ENCODE measurements at regions not wholly inside any gene's neighbourhood (a gene's known extent, or its start where the extent isn't known, plus 50 kb on each side); places are given as distances from the start of the nearest gene placed in this dataset.

DNA sequence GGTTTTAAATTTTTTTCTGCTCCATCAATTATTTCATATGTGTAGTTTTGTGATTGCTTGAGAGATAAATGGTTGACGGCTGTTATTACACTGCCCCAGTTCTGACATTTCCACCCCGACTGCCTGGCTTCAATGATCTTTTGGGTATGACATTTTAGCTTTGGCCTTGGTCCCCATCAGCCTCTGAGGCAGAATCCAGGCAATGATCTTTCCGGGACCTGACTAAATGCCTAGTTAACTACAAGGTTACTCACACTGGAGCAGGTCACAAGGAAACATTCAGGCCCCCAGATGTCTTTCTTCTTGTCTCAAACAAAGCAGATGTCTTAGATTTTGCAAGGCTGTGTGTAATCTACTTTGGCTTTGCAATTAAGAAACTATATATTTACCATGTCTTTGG is 61.1 kb upstream of the TMCO5A start:
- DNase-seq (ENCODE audit: low spot score): no peak

DNA sequence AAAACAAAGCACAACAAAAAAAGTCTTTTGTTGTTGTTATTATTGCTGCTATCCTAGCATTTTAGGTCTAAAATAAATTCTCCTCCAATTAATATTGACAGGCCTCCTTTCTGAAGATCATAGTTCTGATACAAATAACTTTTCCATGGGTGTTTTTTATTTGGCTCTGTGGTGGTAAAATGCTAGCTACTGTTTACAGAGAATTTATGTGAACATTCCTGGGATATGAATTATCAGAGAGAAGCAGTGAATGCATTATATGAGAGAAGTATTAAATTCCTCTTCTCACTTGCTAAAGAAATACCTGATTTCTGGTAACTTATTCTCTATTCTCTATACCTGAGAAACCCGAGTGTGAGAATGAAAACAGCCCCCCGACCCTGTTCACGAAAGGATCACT is 57.5 kb upstream of the TMCO5A start:
- no peak for DNase-seq (ENCODE audit: low spot score)

DNA sequence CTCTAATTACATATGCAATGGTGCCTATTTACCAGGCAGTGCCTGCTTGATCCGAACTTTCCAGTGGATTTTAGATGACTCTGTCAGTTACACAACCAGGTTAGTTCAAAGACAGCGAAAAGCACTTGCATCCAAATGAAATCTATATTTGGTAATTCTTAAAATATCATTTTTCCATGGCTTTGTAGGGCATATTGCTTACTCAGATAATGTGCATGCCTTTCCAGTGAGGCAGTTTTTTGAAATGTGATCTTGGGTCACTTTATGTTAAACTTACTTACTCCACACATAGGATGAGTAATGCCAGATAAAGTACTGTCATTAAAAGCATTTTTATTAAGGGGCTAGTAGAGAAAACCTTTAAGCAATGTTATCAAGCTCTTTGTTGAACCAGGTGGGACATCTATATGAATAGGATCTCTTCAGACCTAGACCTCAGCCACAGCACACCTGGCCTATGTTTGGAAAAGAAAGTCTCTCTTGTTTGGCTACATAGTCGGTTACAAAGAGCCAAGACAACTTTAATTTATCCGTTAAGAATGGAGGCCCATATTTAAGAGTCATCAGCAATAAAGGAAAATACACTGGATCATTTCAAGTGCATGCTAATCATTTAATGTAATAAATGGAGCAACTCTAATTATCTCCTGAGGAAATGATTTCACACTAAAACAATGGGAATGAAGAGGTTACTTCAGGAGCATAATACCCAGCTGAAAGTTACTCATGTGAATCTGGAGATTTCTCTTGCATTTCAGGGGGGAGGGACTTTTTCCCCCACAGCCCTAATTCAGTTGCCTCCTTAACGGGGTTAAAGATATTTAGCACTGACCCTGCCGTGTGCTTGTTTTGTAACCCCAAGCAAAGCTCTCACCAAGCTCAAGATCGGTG is 56.3 kb upstream of the TMCO5A start:
- no peak for DNase-seq (ENCODE audit: low spot score)

DNA sequence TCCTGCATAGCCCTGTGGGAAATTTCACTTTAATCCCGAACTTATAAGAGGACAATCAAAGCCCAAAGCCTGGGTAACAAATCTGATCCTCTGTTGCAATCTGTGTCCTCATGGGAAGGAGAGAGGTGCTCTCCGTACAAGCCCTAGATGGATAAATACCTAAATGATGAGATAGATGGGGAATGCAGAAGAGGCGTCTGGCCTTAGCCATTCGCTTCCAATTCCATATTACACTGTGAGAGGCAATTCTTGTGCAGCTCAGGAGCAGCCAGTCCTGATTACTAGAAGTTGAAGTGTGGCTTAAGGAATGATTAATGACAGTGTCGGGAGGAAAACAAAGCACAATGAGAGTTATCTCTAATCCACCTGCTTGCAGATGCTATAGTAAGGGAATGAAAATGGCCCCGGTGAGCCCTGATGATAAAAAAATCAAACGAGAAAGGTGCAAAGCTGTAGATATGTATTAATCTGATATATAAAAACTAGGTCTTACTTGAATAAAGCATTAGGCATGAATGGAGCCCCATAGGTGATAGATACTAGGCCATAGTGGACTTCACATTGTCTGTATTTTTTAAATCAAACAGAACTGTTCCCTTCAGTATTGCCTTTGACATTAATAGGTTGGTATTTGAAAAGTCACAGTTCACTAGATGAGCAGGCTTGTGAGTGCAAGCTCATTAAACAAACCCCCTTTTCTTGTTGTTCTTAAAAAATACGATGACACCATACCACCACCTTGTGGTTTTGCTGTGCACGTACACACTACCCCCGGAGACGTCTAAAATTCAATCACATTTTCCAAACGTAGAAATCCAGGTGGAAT is 54.2 kb upstream of the TMCO5A start:
- DNase-seq (ENCODE audit: low spot score): peak; percentile 21

DNA sequence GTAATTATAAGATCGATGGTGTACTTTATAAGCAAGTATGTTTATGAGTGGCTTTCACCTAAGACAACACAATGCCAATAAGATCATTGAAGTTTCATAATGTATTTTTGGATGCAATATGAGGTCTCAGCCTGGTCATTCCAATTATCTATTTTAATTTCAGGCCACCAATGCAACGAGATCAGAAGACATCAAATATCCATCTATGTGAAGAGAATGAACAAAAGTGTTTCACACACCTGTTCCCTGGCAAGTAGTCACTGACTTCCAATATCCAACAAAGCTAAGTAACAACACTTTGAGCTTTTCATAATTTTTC is 53.6 kb upstream of the TMCO5A start:
- DNase-seq (ENCODE audit: low spot score): no peak

DNA sequence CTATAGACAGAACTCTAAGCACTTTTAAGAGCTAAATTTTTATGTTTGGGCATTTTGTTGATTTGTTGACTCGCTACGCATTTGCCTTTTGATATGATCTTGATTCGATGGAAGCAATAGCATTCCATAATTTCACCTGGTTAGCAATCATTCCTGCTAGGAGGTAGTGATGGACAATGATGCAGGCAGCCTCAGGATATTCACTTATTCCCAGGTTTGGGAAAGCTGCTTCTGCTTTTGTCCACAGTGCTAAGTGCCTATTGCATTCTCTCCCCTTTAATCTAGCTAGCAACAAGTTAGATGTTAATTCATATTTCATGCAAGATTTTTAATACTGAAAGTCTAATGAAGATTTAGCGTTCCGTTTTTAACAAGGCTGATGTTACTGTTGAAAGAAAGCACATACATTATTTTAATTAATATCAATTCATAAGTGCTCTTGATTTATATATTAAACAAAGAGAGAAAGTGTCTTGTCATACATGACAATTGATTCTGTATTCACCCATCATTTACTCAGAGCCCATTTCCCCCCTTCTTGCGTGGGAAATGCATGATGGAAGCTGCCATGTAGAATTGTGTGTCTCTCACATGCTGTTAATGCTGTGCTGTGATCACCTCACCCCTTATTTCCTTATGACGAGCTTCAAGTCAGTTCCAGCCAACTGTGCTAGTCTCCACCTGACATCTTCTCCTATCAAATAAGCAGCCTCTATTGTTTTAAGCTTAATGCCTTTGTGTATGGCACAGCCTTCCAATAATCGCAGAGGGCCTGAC is 53.0 kb upstream of the TMCO5A start:
- no peak for DNase-seq (ENCODE audit: low spot score)

DNA sequence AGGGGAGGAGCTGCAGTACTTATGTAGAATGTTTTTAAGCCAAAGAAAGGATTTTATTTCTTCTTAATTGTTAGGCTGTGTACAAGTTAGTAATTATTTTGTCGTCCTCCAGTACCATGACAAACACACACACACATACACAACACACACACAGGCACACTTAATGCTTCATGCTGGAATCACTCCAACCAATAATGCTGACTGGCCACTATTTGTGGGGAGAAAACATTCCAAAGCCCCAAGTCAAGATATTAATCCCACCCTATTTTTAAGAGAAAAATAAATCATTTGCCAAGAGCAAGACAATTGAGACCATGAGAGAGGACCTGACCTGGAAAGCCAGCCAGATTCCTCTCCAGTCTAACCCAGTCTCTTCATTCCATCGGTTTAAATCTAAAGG is 51.8 kb upstream of the TMCO5A start:
- DNase-seq (ENCODE audit: low spot score): no peak
